Activated CD4-positive, alpha-beta memory T cell treated with anti-CD3 and anti-CD28 coated beads for 36 hours (primary cell): ENCODE measurements at regions not wholly inside any gene's neighbourhood (a gene's known extent, or its start where the extent isn't known, plus 50 kb on each side); places are given as distances from the start of the nearest gene placed in this dataset.

Source experiments
- CTCF ChIA-PET: fragments of 350-600 bp; sonication (Branson Sonifier 250); formaldehyde crosslinking; loops from one replicate; lab custom pipeline; 2021; ENCODE audit warnings: antibody characterized with exemption, inconsistent platforms; lab: Charles Lee
- POLR2A ChIA-PET: fragments of 350-600 bp; sonication (Branson Sonifier 250); formaldehyde crosslinking; loops from one replicate; lab custom pipeline; 2021; ENCODE audit warnings: antibody characterized with exemption; lab: Charles Lee
- DNase-seq: peaks from one replicate; pipeline ENCODE4 v3.0.0-alpha.2; 2020
- H3K27ac Mint-ChIP-seq: one replicate; pipeline ENCODE4 v1.8.0; 2021; ENCODE audit warnings: mixed read lengths
- H3K27me3 Mint-ChIP-seq: one replicate; pipeline ENCODE4 v1.8.0; 2021; ENCODE audit warnings: mixed read lengths
- H3K36me3 Mint-ChIP-seq: one replicate; pipeline ENCODE4 v1.8.0; 2021; ENCODE audit warnings: mixed read lengths
- H3K4me1 Mint-ChIP-seq: one replicate; pipeline ENCODE4 v1.8.0; 2021; ENCODE audit warnings: low read depth, mixed read lengths
- H3K4me3 Mint-ChIP-seq: one replicate; pipeline ENCODE4 v1.8.0; 2021; ENCODE audit warnings: mild to moderate bottlenecking, mixed read lengths
- H3K9me3 Mint-ChIP-seq: one replicate; pipeline ENCODE4 v1.8.0; 2021; ENCODE audit warnings: mixed read lengths
- intact Hi-C: fragments of 100-400 bp; cut with micrococcal nuclease; formaldehyde crosslinking; loops from one replicate; pipeline ENCODE4 v1.15.1; 2023

DNA sequence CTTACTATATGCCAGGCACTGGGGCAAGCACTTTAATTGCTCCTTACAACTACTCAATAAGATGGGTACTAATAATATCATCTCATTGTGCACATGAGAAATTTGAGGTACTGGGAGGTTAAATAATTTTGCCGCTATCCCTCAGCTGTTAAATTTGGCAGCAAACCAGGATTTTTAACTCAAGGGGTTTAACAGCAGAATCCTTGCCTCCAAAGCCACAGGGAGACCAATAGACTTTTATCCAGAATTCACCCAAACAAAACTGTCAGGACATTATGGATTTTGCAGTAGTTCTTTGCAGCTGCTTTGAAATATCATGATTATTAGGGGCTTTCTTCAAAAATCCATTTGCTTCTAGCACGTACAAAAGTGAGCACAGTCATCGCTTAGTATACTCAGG is 136.2 kb downstream of the RPS12 start:
- peaks cover 1% of the 10 kb centered on the region for H3K4me1 Mint-ChIP-seq
- H3K27me3 Mint-ChIP-seq, result peaks cover 9% of the 10 kb centered on the region
- no peaks in the 10 kb centered on the region for H3K9me3 Mint-ChIP-seq
- no peak overlapping the region for H3K4me3 Mint-ChIP-seq
- ChIA-PET POLR2A (no interaction called here), CTCF (interaction anchor here (2.1 kb wide), 1 partner anchor 12 kb away, joined by 5 read pairs; no protein-coding TSS in a partner anchor)
- no peak overlapping the region for H3K27ac Mint-ChIP-seq
- no peak for DNase-seq
- H3K36me3 Mint-ChIP-seq, result no peaks in the 10 kb centered on the region
- intact Hi-C loops, result no loop called here

GRCh38 chr6:132952031-132952867 is 137.9 kb downstream of the RPS12 start:
- DNase-seq, result no peak
- Mint-ChIP-seq H3K36me3 (no peaks in the 10 kb centered on the region), H3K27me3 (peaks cover 13% of the 10 kb centered on the region), H3K4me1 (peaks cover 1% of the 10 kb centered on the region), H3K9me3 (no peaks in the 10 kb centered on the region), H3K27ac (no peak overlapping the region), H3K4me3 (no peak overlapping the region)
- CTCF ChIA-PET, result interaction anchor here (0.7 to 2.1 kb wide), 2 partner anchors 11 to 1155 kb away, joined by 4 to 5 read pairs; no protein-coding TSS in a partner anchor
- intact Hi-C loops, result no loop called here
- POLR2A ChIA-PET, result no interaction called here

DNA sequence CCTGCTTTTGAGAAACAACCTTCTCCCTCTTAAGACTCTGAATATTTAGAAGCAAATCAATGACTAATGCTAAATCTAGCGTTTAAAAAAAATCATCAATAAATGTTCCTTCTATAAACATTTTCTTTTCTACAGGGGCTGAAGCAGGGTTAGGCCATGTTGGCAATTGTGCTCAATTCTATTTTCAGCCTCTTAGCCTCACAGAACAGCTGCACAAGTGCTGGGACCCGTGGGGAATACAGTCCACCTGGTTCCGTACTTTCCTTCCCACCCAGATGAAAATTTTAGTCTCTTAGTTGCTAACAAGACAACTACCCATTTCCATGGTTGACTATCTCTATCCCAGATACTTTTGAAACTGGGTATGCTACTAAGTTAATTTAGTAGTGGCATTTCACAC is 138.6 kb downstream of the RPS12 start:
- Mint-ChIP-seq H3K9me3 (no peaks in the 10 kb centered on the region), H3K27ac (no peak overlapping the region), H3K4me1 (peaks cover 1% of the 10 kb centered on the region), H3K4me3 (no peak overlapping the region), H3K27me3 (peaks cover 19% of the 10 kb centered on the region), H3K36me3 (no peaks in the 10 kb centered on the region)
- POLR2A ChIA-PET, result no interaction called here
- no peak for DNase-seq
- intact Hi-C loops, result no loop called here
- CTCF ChIA-PET, result interaction anchor here (0.7 kb wide), 1 partner anchor 1156 kb away, joined by 4 read pairs; no protein-coding TSS in a partner anchor

DNA sequence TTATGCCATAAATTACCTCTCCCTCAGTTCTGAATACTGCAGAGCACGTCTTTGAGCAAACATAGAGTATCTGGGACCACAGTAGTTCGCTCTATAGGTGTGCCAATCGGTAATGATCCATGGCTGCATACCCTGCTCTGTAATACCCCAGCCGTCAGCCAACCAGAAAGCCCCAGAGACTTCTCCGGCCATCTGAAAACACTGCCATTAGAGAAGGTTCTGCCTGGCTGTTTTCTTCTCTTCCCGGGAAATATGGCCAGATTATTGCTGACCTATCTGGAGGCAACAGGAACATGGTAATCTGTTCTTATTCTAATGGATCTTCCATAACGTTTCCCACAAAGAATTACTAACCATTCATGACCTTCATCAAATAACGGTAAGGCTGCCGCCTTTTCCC is 139.9 kb downstream of the RPS12 start:
- no peak for DNase-seq
- no peak overlapping the region for H3K27ac Mint-ChIP-seq
- no peaks in the 10 kb centered on the region for H3K36me3 Mint-ChIP-seq
- no peaks in the 10 kb centered on the region for H3K9me3 Mint-ChIP-seq
- intact Hi-C loops, result no loop called here
- H3K27me3 Mint-ChIP-seq, result peaks cover 22% of the 10 kb centered on the region
- ChIA-PET POLR2A (no interaction called here), CTCF (no interaction called here)
- peaks cover 1% of the 10 kb centered on the region for H3K4me1 Mint-ChIP-seq
- H3K4me3 Mint-ChIP-seq, result no peak overlapping the region

DNA sequence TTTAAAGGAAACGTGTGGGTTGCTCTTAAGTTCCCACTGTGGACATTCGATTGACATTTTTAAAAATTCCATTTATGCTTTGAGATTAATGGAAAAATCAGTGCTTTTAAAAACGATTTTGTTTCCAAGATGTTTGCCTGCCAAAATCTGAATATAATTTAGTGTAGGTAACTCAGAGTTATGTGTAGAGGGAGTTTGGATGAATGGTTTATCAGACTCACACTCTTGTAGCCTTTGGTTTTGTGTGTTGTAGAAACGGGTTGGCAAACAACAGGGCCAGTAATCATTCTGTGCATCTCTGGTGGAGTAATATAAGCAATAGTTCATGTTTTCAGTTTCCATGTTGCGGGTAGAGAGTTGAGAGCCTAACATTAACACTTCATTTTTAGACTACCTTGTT is 140.6 kb downstream of the RPS12 start:
- ChIA-PET POLR2A (no interaction called here), CTCF (no interaction called here)
- Mint-ChIP-seq H3K36me3 (no peaks in the 10 kb centered on the region), H3K9me3 (no peaks in the 10 kb centered on the region), H3K27ac (no peak overlapping the region), H3K27me3 (peaks cover 22% of the 10 kb centered on the region), H3K4me3 (no peak overlapping the region), H3K4me1 (peaks cover 1% of the 10 kb centered on the region)
- no peak for DNase-seq
- intact Hi-C loops, result no loop called here

GRCh38 chr6:132959639-132960326 is 145.4 kb downstream of the RPS12 start:
- Mint-ChIP-seq H3K4me3 (no peak overlapping the region), H3K4me1 (peaks cover 3% of the 10 kb centered on the region), H3K27me3 (peaks cover 31% of the 10 kb centered on the region), H3K9me3 (no peaks in the 10 kb centered on the region), H3K27ac (no peak overlapping the region), H3K36me3 (no peaks in the 10 kb centered on the region)
- DNase-seq, result no peak
- POLR2A ChIA-PET, result no interaction called here
- CTCF ChIA-PET, result interaction anchor here (1.4 kb wide), 1 partner anchor 290 kb away, joined by 3 read pairs; no protein-coding TSS in a partner anchor
- intact Hi-C loops, result loop anchor here (5.0 to 10.0 kb wide), 2 partner anchors 295 to 593 kb away; no protein-coding TSS in a partner anchor

DNA sequence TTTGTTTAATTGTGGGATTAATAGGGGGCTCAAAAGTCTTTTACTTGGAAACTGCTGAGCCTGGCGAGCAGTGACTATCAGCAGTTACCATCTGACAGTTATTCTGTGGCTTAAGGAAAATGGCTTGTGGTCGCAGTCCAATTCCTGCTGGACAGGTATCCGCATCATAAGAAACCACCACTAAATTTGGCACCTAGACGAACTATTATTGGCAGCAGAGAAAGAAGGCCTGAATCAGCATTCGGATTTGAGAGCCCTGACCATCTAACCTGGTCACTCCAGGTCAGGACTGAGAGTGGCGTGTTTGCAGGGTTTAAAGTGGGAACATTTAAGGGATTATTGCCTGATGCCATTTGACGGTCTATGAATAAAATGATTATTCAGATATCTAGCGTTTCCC is 146.4 kb downstream of the RPS12 start:
- ChIA-PET CTCF (interaction anchor here (1.7 to 2.7 kb wide), 3 partner anchors 131 to 162 kb away, joined by 7 to 24 read pairs (median 8); partner anchors contain the start of gene SLC18B1), POLR2A (no interaction called here)
- H3K27ac Mint-ChIP-seq, result no peak overlapping the region
- H3K4me3 Mint-ChIP-seq, result no peak overlapping the region
- intact Hi-C loops, result loop anchor here (1.0 to 10.0 kb wide), 3 partner anchors 296 to 592 kb away; no protein-coding TSS in a partner anchor
- no peaks in the 10 kb centered on the region for H3K9me3 Mint-ChIP-seq
- peaks cover 31% of the 10 kb centered on the region for H3K27me3 Mint-ChIP-seq
- H3K36me3 Mint-ChIP-seq, result no peaks in the 10 kb centered on the region
- DNase-seq, result no peak
- peaks cover 3% of the 10 kb centered on the region for H3K4me1 Mint-ChIP-seq

- intact Hi-C loops, result loop anchor here (1.0 to 10.0 kb wide), 3 partner anchors 296 to 591 kb away; no protein-coding TSS in a partner anchor
- H3K27ac Mint-ChIP-seq, result no peak overlapping the region
- POLR2A ChIA-PET, result no interaction called here
- H3K36me3 Mint-ChIP-seq, result no peaks in the 10 kb centered on the region
- H3K4me1 Mint-ChIP-seq, result peaks cover 3% of the 10 kb centered on the region
- peaks cover 31% of the 10 kb centered on the region for H3K27me3 Mint-ChIP-seq
- no peaks in the 10 kb centered on the region for H3K9me3 Mint-ChIP-seq
- H3K4me3 Mint-ChIP-seq, result no peak overlapping the region
- no peak for DNase-seq
- CTCF ChIA-PET, result interaction anchor here (0.8 to 2.7 kb wide), 4 partner anchors 129 to 163 kb away, joined by 3 to 24 read pairs (median 8); partner anchors contain the start of gene SLC18B1
Observed at GRCh38 chr6:132961122-132961521, 146.8 kb downstream of the RPS12 start.

DNA sequence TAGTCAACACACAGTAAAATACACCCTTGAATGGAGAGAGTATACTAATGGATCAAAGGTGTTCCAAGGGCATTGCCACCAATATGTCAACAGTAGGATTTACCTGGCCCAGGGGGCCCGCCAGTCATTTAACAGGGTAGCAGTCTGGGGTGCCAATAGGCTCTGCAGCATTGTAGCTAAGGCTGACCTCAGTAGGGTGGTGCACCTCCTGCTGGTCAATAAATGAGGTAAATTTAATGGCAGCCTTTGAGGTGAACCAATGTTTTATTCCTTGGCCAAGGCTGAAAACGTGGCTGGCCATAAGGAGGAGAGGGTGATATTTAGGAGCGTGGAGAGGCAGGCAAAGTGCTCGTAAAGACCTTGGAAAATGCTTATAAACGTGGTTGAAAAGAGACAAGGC is 147.2 kb downstream of the RPS12 start:
- intact Hi-C loops, result loop anchor here (1.0 to 10.0 kb wide), 5 partner anchors 139 to 955 kb away; no protein-coding TSS in a partner anchor
- no peak overlapping the region for H3K27ac Mint-ChIP-seq
- CTCF ChIA-PET, result interaction anchor here (0.8 to 2.7 kb wide), 7 partner anchors 13 to 293 kb away, joined by 3 to 24 read pairs (median 6); partner anchors contain the start of gene SLC18B1
- H3K36me3 Mint-ChIP-seq, result no peaks in the 10 kb centered on the region
- POLR2A ChIA-PET, result no interaction called here
- H3K9me3 Mint-ChIP-seq, result no peaks in the 10 kb centered on the region
- DNase-seq, result peak; percentile 11
- peaks cover 3% of the 10 kb centered on the region for H3K4me1 Mint-ChIP-seq
- H3K27me3 Mint-ChIP-seq, result peaks cover 33% of the 10 kb centered on the region
- H3K4me3 Mint-ChIP-seq, result no peak overlapping the region

- Mint-ChIP-seq H3K27me3 (peaks cover 25% of the 10 kb centered on the region), H3K4me1 (peaks cover 3% of the 10 kb centered on the region), H3K4me3 (no peak overlapping the region), H3K27ac (no peak overlapping the region), H3K36me3 (no peaks in the 10 kb centered on the region), H3K9me3 (no peaks in the 10 kb centered on the region)
- ChIA-PET CTCF (interaction anchor here (0.6 to 2.7 kb wide), 25 partner anchors 8 to 959 kb away, joined by 3 to 24 read pairs (median 4); no protein-coding TSS in a partner anchor), POLR2A (no interaction called here)
- DNase-seq, result peak; percentile 70
- intact Hi-C loops, result loop anchor here (2.0 to 10.0 kb wide), 4 partner anchors 140 to 954 kb away; no protein-coding TSS in a partner anchor
Observed at GRCh38 chr6:132962936-132963868, 148.8 kb downstream of the RPS12 start.
